ENCODE measurements at regions not wholly inside any gene's neighbourhood (a gene's known extent, or its start where the extent isn't known, plus 50 kb on each side); places are given as distances from the start of the nearest gene placed in this dataset.
A peak's percentile ranks its signal among the peaks of the same experiment; 100 is the strongest.

DNA sequence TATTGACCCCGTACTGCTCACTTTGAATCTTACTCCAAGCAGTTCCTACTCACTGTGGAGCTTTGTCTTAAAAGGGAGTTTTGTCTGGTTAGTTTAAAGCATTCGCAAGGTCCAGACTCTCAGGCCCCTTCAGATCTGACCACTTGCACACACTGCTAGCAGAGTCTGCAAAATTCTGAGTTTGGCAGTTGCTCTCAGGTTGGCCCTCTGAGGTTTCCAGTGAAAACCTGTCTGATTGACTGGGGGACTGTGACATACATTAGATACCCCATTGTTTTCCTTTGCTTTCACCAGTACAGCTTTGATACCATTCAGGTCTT is 149.2 kb downstream of the XPNPEP1 start:
- no peak for DNase-seq (ENCODE audit: low read depth, low spot score)
- no peak overlapping the region for H3K27ac Mint-ChIP-seq (ENCODE audit: unreplicated experiment)

DNA sequence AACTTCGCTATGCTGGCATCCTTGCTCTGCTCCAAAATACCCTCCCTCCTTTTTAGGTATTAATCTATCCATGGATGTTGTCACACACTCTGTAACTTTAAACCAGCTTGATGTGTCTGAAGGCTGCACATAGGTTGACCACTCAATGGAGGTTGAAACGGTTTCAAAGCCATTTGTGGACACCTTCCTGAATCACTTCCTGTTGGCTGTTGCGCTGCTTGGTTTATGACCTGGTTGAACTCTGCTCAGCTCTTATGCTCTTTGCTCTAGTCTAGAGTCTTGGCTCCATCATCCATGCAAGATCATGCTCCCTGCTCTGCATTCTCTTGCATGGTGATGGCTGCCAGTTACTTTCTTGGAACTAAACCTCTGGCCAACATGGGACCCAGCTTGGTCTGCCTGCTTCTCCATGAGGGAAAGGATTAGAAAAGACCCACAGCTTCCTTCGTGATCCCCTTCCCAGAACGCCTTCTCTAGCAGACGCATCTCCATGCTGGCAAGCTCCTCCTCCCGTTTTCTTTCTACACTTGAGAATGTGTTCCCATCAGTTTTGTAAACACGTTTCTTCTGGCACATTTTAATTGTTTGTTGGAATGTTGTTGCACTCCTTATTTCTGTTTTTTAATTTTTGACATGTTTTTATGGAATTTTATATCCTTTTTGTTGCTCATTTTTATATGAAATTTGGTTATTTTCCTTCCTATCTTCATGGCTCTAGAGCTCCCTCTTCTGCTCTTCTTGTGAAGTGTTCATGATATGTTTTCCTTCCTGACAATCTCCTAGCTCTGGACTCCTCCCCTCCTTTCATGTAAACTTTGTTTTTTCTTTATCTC is 149.8 kb downstream of the XPNPEP1 start:
- no peaks in the 10 kb centered on the region for H3K27me3 Mint-ChIP-seq (ENCODE audit: low read depth)
- no peak overlapping the region for H3K4me3 Mint-ChIP-seq
- H3K4me1 Mint-ChIP-seq, result no peaks in the 10 kb centered on the region
- no peak for DNase-seq (ENCODE audit: low read depth, low spot score)
- H3K36me3 Mint-ChIP-seq (ENCODE audit: low read depth), result no peaks in the 10 kb centered on the region
- H3K27ac Mint-ChIP-seq (ENCODE audit: unreplicated experiment), result no peak overlapping the region
- TF ChIP-seq, protein P1, sequence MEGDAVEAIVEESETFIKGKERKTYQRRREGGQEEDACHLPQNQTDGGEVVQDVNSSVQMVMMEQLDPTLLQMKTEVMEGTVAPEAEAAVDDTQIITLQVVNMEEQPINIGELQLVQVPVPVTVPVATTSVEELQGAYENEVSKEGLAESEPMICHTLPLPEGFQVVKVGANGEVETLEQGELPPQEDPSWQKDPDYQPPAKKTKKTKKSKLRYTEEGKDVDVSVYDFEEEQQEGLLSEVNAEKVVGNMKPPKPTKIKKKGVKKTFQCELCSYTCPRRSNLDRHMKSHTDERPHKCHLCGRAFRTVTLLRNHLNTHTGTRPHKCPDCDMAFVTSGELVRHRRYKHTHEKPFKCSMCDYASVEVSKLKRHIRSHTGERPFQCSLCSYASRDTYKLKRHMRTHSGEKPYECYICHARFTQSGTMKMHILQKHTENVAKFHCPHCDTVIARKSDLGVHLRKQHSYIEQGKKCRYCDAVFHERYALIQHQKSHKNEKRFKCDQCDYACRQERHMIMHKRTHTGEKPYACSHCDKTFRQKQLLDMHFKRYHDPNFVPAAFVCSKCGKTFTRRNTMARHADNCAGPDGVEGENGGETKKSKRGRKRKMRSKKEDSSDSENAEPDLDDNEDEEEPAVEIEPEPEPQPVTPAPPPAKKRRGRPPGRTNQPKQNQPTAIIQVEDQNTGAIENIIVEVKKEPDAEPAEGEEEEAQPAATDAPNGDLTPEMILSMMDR (conservative IDR thresholded peaks at IDR 0.05), result peak; percentile 82
- H3K9me3 Mint-ChIP-seq, result no peaks in the 10 kb centered on the region

More for the DNA sequence above, 149.2 kb downstream of the XPNPEP1 start:
- H3K27me3 Mint-ChIP-seq (ENCODE audit: low read depth), result no peaks in the 10 kb centered on the region
- H3K36me3 Mint-ChIP-seq (ENCODE audit: low read depth), result no peaks in the 10 kb centered on the region
- no peaks in the 10 kb centered on the region for H3K4me1 Mint-ChIP-seq
- H3K4me3 Mint-ChIP-seq, result no peak overlapping the region
- TF ChIP-seq, protein P1 (conservative IDR thresholded peaks at IDR 0.05), result peak; percentile 6
- H3K9me3 Mint-ChIP-seq, result no peaks in the 10 kb centered on the region

DNA sequence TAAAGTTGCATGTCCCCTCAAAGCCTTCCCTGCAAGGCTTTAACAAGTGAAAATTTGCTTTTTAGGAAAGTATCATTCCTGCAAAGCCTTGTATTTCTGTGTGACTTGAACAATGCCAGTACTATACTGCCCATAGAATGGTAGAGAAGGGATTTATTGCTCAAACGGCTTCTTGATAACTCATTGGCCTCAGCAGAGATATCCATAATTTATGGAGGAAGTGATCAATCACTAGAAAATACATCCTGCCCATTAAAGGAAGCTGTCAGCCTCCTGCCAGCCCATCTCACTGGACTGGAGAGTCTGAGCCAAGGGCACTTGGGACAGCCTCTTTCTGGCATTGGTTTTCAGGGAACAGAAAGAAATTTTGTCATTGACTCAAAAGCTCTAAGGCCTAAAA is 152.6 kb downstream of the XPNPEP1 start:
- Mint-ChIP-seq H3K4me3 (no peak overlapping the region), H3K27ac (ENCODE audit: unreplicated experiment) (no peak overlapping the region), H3K36me3 (ENCODE audit: low read depth) (no peaks in the 10 kb centered on the region), H3K9me3 (no peaks in the 10 kb centered on the region), H3K4me1 (no peaks in the 10 kb centered on the region), H3K27me3 (ENCODE audit: low read depth) (no peaks in the 10 kb centered on the region)
- TF ChIP-seq, protein P1 (conservative IDR thresholded peaks at IDR 0.05), result no peak
- DNase-seq (ENCODE audit: low read depth, low spot score), result no peak

DNA sequence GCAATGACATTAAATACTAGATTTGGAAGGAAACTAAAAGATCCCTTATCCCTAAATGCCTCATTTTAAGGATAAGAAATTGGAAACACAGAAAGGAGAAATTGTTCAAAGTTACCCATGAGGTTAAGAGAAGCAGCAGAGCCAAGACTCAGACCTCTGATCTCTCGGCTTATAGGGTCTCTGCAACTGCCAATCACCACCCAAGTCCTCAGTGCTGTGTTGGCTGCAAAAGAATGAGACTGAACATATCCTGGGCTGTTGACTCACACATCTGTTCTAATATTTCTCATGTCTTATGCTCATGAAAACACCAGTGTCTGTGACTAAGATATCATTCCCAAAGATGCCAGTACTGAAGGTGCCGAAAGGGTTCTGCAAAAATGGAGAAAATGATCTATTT is 153.3 kb downstream of the XPNPEP1 start:
- H3K9me3 Mint-ChIP-seq, result no peaks in the 10 kb centered on the region
- no peak for DNase-seq (ENCODE audit: low read depth, low spot score)
- no peaks in the 10 kb centered on the region for H3K36me3 Mint-ChIP-seq (ENCODE audit: low read depth)
- no peaks in the 10 kb centered on the region for H3K27me3 Mint-ChIP-seq (ENCODE audit: low read depth)
- H3K4me1 Mint-ChIP-seq, result no peaks in the 10 kb centered on the region
- H3K27ac Mint-ChIP-seq (ENCODE audit: unreplicated experiment), result no peak overlapping the region
- no peak overlapping the region for H3K4me3 Mint-ChIP-seq
- TF ChIP-seq, protein P1 (conservative IDR thresholded peaks at IDR 0.05), result no peak

DNA sequence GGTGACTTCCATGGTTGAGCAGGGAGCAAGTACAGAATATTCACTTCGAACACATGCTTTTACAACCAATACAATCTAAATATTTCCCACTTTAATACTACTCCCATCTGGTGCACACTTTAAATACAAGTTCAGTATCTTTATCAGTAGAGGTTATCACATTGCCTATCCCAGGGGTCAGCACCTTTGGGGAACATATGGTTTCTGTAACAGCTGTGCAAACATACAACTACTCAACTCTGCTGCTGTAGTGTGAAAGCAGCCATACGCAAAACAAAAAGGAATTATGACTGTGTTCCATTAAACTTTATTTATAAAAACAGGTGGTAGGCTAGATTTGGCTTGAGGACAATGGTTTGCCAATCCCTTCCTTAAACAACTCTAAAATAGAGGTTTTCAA is 157.5 kb downstream of the XPNPEP1 start:
- Mint-ChIP-seq H3K9me3 (no peaks in the 10 kb centered on the region), H3K36me3 (ENCODE audit: low read depth) (no peaks in the 10 kb centered on the region), H3K27ac (ENCODE audit: unreplicated experiment) (no peak overlapping the region), H3K27me3 (ENCODE audit: low read depth) (no peaks in the 10 kb centered on the region), H3K4me1 (no peaks in the 10 kb centered on the region), H3K4me3 (no peak overlapping the region)
- DNase-seq (ENCODE audit: low read depth, low spot score), result no peak
- TF ChIP-seq, protein P1 (conservative IDR thresholded peaks at IDR 0.05), result no peak

All from neural crest cell (in vitro differentiated cells).